Smooth muscle cell (in vitro differentiated cells): ENCODE measurements at regions not wholly inside any gene's neighbourhood (a gene's known extent, or its start where the extent isn't known, plus 50 kb on each side); places are given as distances from the start of the nearest gene placed in this dataset.

Experiments
- DNase-seq: peaks from one replicate; lab custom pipeline; 2025; ENCODE audit not compliant: unreplicated experiment; lab: John Stamatoyannopoulos, UW
- H2AFZ ChIP-seq: fragments of 200-600 bp; sonication (generic); 2 replicates; pipeline ENCODE4 v1.6.0; 2016; ENCODE audit warnings: antibody characterized with exemption, low read depth, mild to moderate bottlenecking
- H3F3A ChIP-seq: fragments of 200-600 bp; sonication (generic); 2 replicates; pipeline ENCODE4 v1.6.0; 2017; ENCODE audit warnings: antibody characterized with exemption, low read depth
- H3K27ac ChIP-seq: fragments of 200-600 bp; sonication (generic); 2 replicates; pipeline ENCODE4 v1.5.1; 2016; ENCODE audit warnings: low read depth, mild to moderate bottlenecking
- H3K27me3 ChIP-seq: fragments of 200-600 bp; sonication (generic); 2 replicates; pipeline ENCODE4 v1.6.1; 2016; ENCODE audit warnings: low read depth, mild to moderate bottlenecking
- H3K36me3 ChIP-seq: fragments of 200-600 bp; sonication (generic); 2 replicates; pipeline ENCODE4 v1.5.1; 2016; ENCODE audit warnings: low read depth
- H3K4me1 ChIP-seq: fragments of 200-600 bp; sonication (generic); 2 replicates; pipeline ENCODE4 v1.5.1; 2016; ENCODE audit warnings: low read depth
- H3K4me2 ChIP-seq: fragments of 200-600 bp; sonication (generic); 2 replicates; pipeline ENCODE4 v1.6.0; 2016; ENCODE audit warnings: mild to moderate bottlenecking
- H3K4me3 ChIP-seq: fragments of 200-600 bp; sonication (generic); 2 replicates; pipeline ENCODE4 v1.5.1; 2016; ENCODE audit warnings: mild to moderate bottlenecking
- H3K79me2 ChIP-seq: fragments of 200-600 bp; sonication (generic); 2 replicates; pipeline ENCODE4 v1.6.0; 2016; ENCODE audit warnings: low read depth, mild to moderate bottlenecking
- H3K9ac ChIP-seq: fragments of 200-600 bp; sonication (generic); 2 replicates; pipeline ENCODE4 v1.6.0; 2016; ENCODE audit warnings: low read depth
- H3K9me3 ChIP-seq: fragments of 200-600 bp; sonication (generic); replicated peaks from 2 replicates; pipeline ENCODE4 v1.5.1; 2016; ENCODE audit warnings: low read depth
- H4K20me1 ChIP-seq: fragments of 200-600 bp; sonication (generic); 2 replicates; pipeline ENCODE4 v1.6.0; 2016; ENCODE audit warnings: low read depth
- CTCF ChIP-seq: fragments of 200-600 bp; sonication (generic); IDR thresholded peaks from 2 replicates; pipeline ENCODE4 v1.5.1; 2017; ENCODE audit warnings: borderline replicate concordance, mild to moderate bottlenecking, antibody characterized with exemption; ENCODE audit not compliant: insufficient read depth, poor library complexity, severe bottlenecking
- WGBS: methylation state at CpG from one replicate; pipeline ENCODE4 v1.1.7; 2016; ENCODE audit warnings: low lambda C conversion rate; 5-methylcytosine and 5-hydroxymethylcytosine counted together

DNA sequence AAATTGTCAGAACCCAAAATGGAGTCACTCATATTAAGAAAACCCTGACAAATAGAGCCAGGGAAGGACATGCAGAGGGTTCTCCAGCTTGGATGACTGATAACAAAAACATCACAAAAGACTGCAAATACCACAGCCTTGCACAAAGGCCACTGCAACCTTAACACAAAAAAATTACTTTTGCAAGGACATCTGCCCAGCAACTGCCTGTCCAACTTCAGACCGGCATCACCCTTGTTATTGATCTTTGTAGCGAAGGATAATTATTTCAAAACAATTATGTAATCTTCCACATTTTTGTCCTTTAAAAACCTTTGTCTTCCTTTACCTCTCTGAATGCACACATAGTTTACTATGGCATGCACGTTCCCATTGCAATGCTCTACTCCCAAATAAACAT is 100.6 kb upstream of the TBX3 start:
- Histone ChIP-seq H4K20me1 (no peaks in the 10 kb centered on the region), H3F3A (no peaks in the 10 kb centered on the region), H3K79me2 (no peaks in the 10 kb centered on the region), H3K4me3 (no peak overlapping the region), H3K9me3 (no peaks in the 10 kb centered on the region), H3K27me3 (no peaks in the 10 kb centered on the region), H3K27ac (no peak overlapping the region), H3K36me3 (no peaks in the 10 kb centered on the region), H3K4me2 (no peak overlapping the region), H3K9ac (no peak overlapping the region), H2AFZ (no peak overlapping the region), H3K4me1 (no peaks in the 10 kb centered on the region)
- no peak for TF ChIP-seq CTCF
- WGBS, result 62% methylated on average over 3 of the region's 3 CpGs
- DNase-seq, result no peak

DNA sequence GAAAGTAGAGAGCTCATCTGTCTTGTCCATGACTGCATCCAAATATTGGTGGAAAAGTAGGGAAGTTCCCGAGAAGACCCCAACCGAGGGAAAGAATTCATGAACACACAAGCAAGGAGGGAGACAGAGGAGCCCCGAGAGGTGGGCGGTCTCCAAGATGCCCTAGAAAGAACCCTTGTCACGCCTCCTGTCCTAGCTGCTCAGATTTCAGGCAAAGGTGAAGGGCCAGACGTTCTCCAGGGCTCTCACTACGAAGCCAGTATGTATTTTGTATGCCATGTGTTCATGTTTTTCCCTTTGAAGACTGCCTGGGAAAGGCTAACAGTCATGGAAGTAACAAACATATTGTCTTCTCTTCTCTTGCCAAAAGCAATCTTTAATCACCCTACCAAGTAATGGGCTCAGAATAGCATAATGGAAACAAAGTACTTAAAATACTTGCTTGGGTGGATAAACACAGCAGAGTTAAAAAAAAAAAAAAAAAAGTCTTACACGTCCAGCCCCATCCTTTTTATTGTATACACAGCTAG is 99.2 kb upstream of the TBX3 start:
- WGBS, result 64% methylated on average over 8 of the region's 8 CpGs
- no peak for DNase-seq

GRCh38 chr12:114780746-114781399 is 96.9 kb upstream of the TBX3 start:
- H3K9ac ChIP-seq, result no peak overlapping the region
- H2AFZ ChIP-seq, result peak overlapping the region; percentile 0
- 64% methylated on average over 5 of the region's 5 CpGs for WGBS
- no peak overlapping the region for H3K4me2 ChIP-seq
- no peaks in the 10 kb centered on the region for H3K36me3 ChIP-seq
- H3K9me3 ChIP-seq, result no peaks in the 10 kb centered on the region
- H3K4me3 ChIP-seq, result no peak overlapping the region
- no peaks in the 10 kb centered on the region for H3F3A ChIP-seq
- no peaks in the 10 kb centered on the region for H4K20me1 ChIP-seq
- no peaks in the 10 kb centered on the region for H3K4me1 ChIP-seq
- H3K79me2 ChIP-seq, result no peaks in the 10 kb centered on the region
- TF ChIP-seq CTCF, result no peak
- no peaks in the 10 kb centered on the region for H3K27me3 ChIP-seq
- no peak overlapping the region for H3K27ac ChIP-seq
- no peak for DNase-seq

More for the DNA sequence above, 99.2 kb upstream of the TBX3 start:
- H3K4me1 ChIP-seq, result no peaks in the 10 kb centered on the region
- no peaks in the 10 kb centered on the region for H3K9me3 ChIP-seq
- no peak overlapping the region for H3K4me2 ChIP-seq
- H3K4me3 ChIP-seq, result no peak overlapping the region
- H3K27me3 ChIP-seq, result no peaks in the 10 kb centered on the region
- H3K79me2 ChIP-seq, result no peaks in the 10 kb centered on the region
- H3K36me3 ChIP-seq, result no peaks in the 10 kb centered on the region
- no peak overlapping the region for H2AFZ ChIP-seq
- H3F3A ChIP-seq, result no peaks in the 10 kb centered on the region
- no peaks in the 10 kb centered on the region for H4K20me1 ChIP-seq
- TF ChIP-seq CTCF, result no peak
- H3K9ac ChIP-seq, result no peak overlapping the region
- H3K27ac ChIP-seq, result no peak overlapping the region

DNA sequence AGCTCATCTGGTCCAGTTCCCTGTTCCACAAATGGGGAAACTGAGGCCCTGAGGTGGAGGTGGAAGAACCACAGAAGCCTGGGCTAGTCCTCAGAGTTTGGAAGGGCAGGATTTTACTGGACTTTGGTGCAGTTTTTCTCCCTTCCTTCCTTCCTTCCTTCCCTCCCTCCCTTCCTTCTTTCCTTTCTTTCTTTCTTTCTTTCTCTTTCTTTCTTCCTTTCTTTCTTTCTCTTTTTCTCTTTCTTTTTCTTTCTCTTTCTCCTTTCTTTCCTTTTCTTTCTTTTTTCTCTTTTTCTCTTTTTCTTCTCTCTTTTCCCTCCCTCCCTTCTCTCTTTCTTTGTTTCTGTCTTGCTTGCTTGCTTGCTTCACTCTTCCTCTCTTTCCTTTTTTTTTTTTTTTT is 95.7 kb upstream of the TBX3 start:
- no peaks in the 10 kb centered on the region for H3K27me3 ChIP-seq
- TF ChIP-seq CTCF, result no peak
- H3F3A ChIP-seq, result no peaks in the 10 kb centered on the region
- H3K27ac ChIP-seq, result no peak overlapping the region
- no peaks in the 10 kb centered on the region for H3K79me2 ChIP-seq
- H3K4me2 ChIP-seq, result no peak overlapping the region
- DNase-seq, result no peak
- no peak overlapping the region for H2AFZ ChIP-seq
- no peaks in the 10 kb centered on the region for H3K4me1 ChIP-seq
- H3K4me3 ChIP-seq, result no peak overlapping the region
- H4K20me1 ChIP-seq, result no peaks in the 10 kb centered on the region
- H3K36me3 ChIP-seq, result no peaks in the 10 kb centered on the region
- no peaks in the 10 kb centered on the region for H3K9me3 ChIP-seq
- H3K9ac ChIP-seq, result no peak overlapping the region
